Right lung (tissue), 2 donors: ENCODE measurements at regions not wholly inside any gene's neighbourhood (a gene's known extent, or its start where the extent isn't known, plus 50 kb on each side); places are given as distances from the start of the nearest gene placed in this dataset.

Experiments
- DNase-seq, 2 donors: peaks; one replicate each; pipeline ENCODE4 v3.0.0-alpha.2; 2013

- no peak for DNase-seq
These were observed 85.3 kb upstream of the CFAP20DC start for GRCh38 chr3:59135096-59135495.

GRCh38 chr3:59133311-59133710 lies 83.5 kb upstream of the CFAP20DC start:
- no peak for DNase-seq

- no peak for DNase-seq
These were observed 81.4 kb upstream of the CFAP20DC start for GRCh38 chr3:59131016-59131766.

- DNase-seq = no peak
These were observed 78.9 kb upstream of the CFAP20DC start for GRCh38 chr3:59128685-59129084.

- DNase-seq = no peak
These were observed 77.2 kb upstream of the CFAP20DC start for GRCh38 chr3:59127071-59127470.

- no peak for DNase-seq
These were observed 76.6 kb upstream of the CFAP20DC start for GRCh38 chr3:59126446-59126845.

- DNase-seq = no peak
These were observed 71.7 kb upstream of the CFAP20DC start for GRCh38 chr3:59121346-59122144.

GRCh38 chr3:59118928-59119327 lies 69.1 kb upstream of the CFAP20DC start:
- no peak for DNase-seq

- no peak for DNase-seq
These were observed 67.6 kb upstream of the CFAP20DC start for GRCh38 chr3:59117396-59117795.

GRCh38 chr3:59116233-59116537 lies 66.4 kb upstream of the CFAP20DC start:
- DNase-seq = no peak

GRCh38 chr3:59115364-59116232 lies 65.8 kb upstream of the CFAP20DC start:
- DNase-seq = no peak

- DNase-seq = no peak
These were observed 58.3 kb upstream of the CFAP20DC start for GRCh38 chr3:59107856-59108815.

GRCh38 chr3:59106085-59106648 lies 56.3 kb upstream of the CFAP20DC start:
- DNase-seq = no peak

- DNase-seq = no peak
These were observed 53.7 kb upstream of the CFAP20DC start for GRCh38 chr3:59103552-59103951.

GRCh38 chr3:59101231-59101736 lies 51.5 kb upstream of the CFAP20DC start:
- no peak for DNase-seq
